Fibroblast of peridontal ligament (primary cell): ENCODE measurements at regions not wholly inside any gene's neighbourhood (a gene's known extent, or its start where the extent isn't known, plus 50 kb on each side); places are given as distances from the start of the nearest gene placed in this dataset.

Experiments used
- DNase-seq: peaks from one replicate; pipeline ENCODE4 v3.0.0-alpha.2; 2010; ENCODE audit errors: extremely low read depth

DNA sequence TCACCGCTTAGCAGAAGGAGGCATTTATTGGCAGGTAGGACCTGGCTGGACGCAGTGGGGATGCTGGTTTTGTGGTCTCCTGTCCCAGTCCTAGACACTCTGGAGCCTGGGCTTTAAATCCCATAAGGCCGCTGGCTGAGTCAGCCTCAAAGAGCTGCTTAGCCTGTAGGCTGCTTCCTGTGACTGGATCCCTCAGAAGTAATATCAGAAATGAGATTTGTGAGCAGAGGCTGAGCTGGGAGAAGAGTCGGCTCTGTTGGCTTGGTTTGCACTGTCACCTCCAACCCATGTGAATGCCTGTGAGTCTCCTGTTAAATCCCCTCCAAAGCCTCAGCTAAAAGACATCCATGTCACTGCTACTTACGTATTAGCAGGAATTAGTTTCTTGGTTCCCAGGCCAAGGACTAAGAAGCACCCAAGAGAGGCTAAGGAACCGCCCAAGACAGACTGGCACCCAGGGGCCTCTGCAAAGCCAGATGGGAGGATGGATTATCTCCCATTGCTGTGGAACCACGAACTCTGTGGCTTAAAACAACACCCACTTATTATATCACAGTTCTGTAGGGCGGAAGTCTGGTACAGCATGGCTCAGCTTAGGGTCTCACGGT lies 289.4 kb downstream of the CDC5L start:
- DNase-seq: no peak

DNA sequence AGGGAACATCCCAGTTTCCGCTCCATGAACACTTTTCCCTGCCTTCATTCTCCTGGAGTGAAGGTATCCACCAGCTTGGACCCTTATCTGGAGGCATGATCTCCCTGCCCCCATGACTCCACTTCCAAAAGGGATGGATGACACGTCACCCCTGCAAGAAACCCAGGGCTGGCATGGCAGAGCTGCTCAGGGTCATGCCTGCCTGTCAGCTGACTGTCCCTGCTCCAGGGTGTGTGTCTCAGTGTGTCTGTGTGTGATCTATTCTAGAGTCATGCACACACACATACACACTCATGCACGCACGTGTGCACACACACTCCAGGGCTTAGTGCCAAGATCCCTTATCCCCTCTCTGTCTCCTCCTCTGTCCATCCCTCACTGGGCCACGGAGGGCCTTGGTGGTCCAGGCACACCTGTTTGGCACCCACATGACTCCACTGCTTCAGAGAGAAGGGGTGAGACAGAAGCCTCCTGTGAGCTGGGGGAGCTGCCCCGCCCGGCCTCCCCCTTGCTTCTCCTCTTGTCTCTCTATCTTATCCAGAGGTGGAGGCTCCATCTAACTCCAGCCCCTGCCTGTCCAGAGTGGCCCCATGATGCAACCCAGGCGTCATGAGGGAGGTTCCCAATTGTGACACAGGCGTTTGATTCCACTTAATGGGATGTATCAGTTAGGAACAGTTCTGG lies 290.9 kb downstream of the CDC5L start:
- no peak for DNase-seq

GRCh38 chr6:44679438-44680201 lies 292.1 kb downstream of the CDC5L start:
- no peak for DNase-seq

- no peak for DNase-seq
Observed at GRCh38 chr6:44680202-44680720, 292.8 kb downstream of the CDC5L start.

- DNase-seq: peak; percentile 28
Observed at GRCh38 chr6:44681761-44682160, 294.3 kb downstream of the CDC5L start.

- DNase-seq: no peak
Observed at GRCh38 chr6:44682280-44682679, 294.8 kb downstream of the CDC5L start.

DNA sequence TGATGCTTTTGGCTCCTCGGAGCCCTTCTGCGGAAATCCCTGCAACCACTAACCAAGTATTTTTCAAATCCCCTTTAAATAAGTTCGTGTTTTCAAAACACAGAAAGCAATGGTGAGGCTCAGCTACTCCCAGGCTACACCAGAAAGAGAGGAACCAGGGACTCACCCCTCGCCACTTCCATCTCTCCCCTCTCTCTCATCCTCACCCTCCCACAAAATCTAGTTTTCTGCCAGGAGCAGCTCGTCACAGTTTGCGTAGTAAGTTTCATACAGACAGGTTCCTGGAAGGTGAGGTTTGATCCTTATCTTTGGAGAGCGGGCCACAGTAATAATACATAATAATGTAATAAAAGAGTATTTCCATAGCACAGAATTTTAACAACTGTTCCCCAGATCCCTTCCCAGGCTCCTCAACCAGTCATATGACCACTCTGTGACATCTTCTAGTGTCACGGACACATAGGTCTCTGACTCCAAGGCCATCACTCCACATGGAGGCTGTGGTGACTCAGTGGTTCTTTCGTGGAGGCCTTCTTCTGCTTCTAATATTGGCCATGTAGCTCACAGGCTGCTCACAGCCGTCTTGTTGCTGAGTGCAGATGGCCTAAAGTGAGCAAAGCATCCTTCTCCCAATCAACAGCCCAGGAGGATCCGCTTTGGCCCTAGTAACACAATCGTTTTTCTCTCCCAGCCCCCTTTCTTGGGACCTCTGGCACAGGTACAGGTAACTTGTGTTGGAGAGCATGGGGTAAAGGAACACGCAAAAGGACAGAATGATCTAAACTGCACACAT lies 295.7 kb downstream of the CDC5L start:
- DNase-seq: no peak

DNA sequence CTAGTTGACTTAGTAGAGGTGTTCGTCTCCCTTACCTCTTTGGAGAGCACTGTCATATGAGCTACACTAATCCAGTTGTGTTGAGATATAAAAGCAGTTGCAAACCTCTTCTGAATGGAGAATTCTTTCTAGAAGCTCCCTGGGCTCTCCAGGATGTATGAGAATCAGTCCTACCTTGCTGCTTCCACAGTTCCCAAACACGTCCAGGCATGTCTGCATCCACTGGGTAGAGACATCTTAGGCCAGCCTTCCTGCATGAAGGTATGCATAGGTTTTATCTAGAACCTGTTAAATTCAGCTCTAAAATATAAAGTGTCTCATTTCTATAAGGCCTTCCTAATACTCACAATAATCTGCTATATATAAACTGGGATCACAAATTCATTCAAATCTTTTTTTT lies 297.7 kb downstream of the CDC5L start:
- DNase-seq: no peak

DNA sequence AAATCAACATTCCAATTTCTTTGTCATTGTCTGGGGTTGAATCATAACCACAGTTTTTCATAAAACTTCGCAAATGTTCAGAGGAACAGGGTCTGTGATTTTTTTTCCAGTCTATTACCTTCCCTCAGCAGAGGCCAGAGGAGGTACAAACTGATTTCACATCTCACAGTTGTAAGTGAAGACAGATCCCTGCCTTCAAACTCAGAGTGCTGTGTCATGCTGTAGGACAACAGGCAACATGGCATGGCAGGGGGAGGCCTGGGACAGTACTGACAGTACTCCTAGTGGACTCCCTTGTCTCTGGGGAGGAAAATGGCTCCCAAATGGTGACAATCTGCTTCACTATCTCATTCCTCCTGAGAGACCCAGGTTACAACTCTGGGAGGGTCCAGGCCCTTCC lies 308.6 kb downstream of the CDC5L start:
- peak; percentile 80 for DNase-seq

DNA sequence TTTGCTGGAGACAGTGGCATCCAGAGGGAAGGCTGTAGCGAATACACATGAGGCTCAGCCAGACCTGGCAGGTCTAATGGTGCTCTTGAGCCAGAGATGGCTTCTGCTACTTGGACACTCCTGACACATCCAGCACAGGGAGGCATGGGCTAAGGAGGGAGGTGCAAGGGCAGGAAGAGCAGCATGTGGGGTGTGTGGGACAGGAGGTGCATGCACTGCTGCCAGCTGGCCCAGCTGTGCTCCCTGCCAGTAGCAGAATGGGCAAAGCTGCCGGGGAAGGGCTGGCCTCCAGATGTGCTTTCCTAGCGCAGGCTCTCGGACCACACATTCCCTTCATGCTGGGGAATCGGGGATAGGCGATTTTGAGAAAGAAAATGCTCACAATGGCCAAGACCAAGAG lies 309.2 kb downstream of the CDC5L start:
- DNase-seq: no peak

- peak; percentile 20 for DNase-seq
Observed at GRCh38 chr6:44697327-44697726, 309.8 kb downstream of the CDC5L start.

DNA sequence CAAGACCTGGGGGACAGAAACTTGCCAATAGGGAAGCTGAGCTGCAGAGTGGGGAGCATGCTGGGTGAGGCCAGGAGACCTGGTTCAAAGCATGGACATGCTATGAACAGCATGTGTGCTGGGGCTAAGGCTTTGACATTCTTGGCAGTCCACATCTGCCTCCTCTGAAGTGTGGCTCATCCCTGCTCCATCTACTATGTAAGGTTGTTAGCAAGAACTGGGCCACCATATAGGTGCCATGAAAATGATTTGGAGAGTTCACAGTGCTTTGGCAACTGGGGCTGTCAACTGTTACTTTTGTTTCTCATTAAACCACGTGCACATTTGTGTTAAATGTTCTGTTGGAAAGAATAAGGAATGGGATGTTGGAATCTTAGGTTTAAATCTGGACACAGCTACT lies 311.1 kb downstream of the CDC5L start:
- no peak for DNase-seq

DNA sequence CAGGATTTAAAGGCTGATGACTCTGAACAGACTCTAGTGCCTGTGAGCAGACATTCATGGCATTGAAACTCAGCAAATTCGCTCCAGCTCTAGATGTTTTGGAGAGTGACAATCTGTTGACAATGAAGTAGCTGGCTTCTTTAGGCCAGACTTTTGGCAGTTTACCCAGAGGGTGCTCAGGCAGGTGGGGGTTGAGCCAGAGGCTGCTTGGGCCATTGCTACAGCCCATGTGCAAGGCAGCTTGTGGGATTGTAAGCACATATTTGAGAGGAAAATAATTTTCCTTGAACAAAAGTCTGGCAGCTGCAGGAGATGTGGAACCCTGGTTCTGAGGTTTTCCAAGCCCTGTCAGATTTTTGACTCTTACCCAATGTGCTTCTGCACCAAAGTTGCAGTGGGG lies 311.6 kb downstream of the CDC5L start:
- peak; percentile 25 for DNase-seq

- DNase-seq: no peak
Observed at GRCh38 chr6:44699851-44700250, 312.3 kb downstream of the CDC5L start.

DNA sequence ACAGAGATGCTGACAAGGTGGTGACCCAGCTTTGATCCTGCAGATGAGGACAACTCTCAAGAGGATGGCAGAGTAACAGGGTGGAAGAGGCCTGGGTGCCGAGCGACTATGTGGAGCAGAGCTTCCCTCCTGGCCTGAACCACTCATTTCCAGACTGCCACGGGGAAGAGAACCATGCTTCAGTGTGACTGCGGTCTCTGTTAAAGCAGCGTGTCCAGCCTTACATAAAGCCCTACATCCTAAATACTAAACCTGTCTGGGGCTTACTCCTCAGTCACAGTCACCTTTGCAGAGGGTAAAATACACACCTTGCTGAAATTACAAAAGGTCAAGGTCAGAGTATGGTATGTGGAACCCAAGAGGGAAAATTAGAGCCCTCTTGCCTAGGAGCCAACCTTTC lies 312.9 kb downstream of the CDC5L start:
- DNase-seq: no peak

- no peak for DNase-seq
Observed at GRCh38 chr6:44701038-44701636, 313.6 kb downstream of the CDC5L start.

- peak; percentile 75 for DNase-seq
Observed at GRCh38 chr6:44701637-44702101, 314.2 kb downstream of the CDC5L start.

- DNase-seq: no peak
Observed at GRCh38 chr6:44702292-44702691, 314.8 kb downstream of the CDC5L start.

GRCh38 chr6:44704240-44705150 lies 317.0 kb downstream of the CDC5L start:
- no peak for DNase-seq

DNA sequence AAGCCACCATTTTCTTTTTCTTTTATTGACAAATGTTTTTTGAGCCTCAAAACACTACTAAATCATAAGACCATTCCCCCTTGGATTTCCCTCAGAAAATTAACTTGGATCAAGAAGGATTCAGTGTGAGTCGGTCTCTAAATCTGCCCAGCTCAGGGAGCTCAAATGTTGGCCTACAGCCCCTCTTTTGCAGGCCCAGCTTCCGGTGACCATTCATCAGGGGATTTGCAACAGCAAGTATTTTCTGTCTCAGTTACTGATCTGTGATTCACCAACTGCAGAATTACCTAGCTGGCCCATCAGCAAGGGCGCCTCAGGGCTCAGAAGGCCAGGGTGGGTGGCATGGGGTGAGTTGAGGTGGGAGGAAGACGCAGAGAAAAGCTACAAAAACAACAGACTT lies 318.1 kb downstream of the CDC5L start:
- no peak for DNase-seq
